ENCODE measurements at regions not wholly inside any gene's neighbourhood (a gene's known extent, or its start where the extent isn't known, plus 50 kb on each side); places are given as distances from the start of the nearest gene placed in this dataset.
"Not testable (repeated sequence)": the region's sequence is repeated elsewhere in the genome, so short reads cannot be mapped to it uniquely, and the experiment has no call there.

- not testable (repeated sequence) for TF ChIP-seq EP300, CTCF, POLR2A, POLR2AphosphoS5 (IDR thresholded peaks at IDR 0.05)
Measured at GRCh38 chr11:3443700-3444419, 64.9 kb upstream of the ZNF195 start.
